Astrocyte of the cerebellum (primary cell): ENCODE measurements at regions not wholly inside any gene's neighbourhood (a gene's known extent, or its start where the extent isn't known, plus 50 kb on each side); places are given as distances from the start of the nearest gene placed in this dataset.

Source experiments
- DNase-seq: peaks from one replicate; pipeline ENCODE4 v3.0.0-alpha.2; 2011; ENCODE audit warnings: low read depth
- H3K4me3 ChIP-seq: 2 replicates; pipeline ENCODE4 v1.5.1; 2011; ENCODE audit warnings: mild to moderate bottlenecking, low read depth, low read length, moderate library complexity
- CTCF ChIP-seq: IDR thresholded peaks from 2 replicates; pipeline ENCODE4 v1.5.1; 2012; ENCODE audit warnings: low read length, low read depth, moderate library complexity, mild to moderate bottlenecking; ENCODE audit errors: missing control alignments
- in situ Hi-C: cut with HindIII; loops from 2 replicates; pipeline ENCODE4 v1.10.0; 2017; ENCODE audit warnings: low sequenced_read_pairs

- no peak for TF ChIP-seq CTCF
- in situ Hi-C loops: no loop called here
- no peak for DNase-seq
- H3K4me3 ChIP-seq: no peak overlapping the region
Observed at GRCh38 chr14:101048766-101049165, 145.2 kb upstream of the RTL1 start.

- in situ Hi-C loops: no loop called here
- no peak for DNase-seq
- no peak overlapping the region for H3K4me3 ChIP-seq
- no peak for TF ChIP-seq CTCF
Observed at GRCh38 chr14:101049511-101049910, 146.0 kb upstream of the RTL1 start.

GRCh38 chr14:101049942-101050341 lies 146.4 kb upstream of the RTL1 start:
- no peak overlapping the region for H3K4me3 ChIP-seq
- TF ChIP-seq CTCF: no peak
- DNase-seq: no peak
- in situ Hi-C loops: no loop called here

- H3K4me3 ChIP-seq: no peak overlapping the region
- no peak for TF ChIP-seq CTCF
- DNase-seq: no peak
- in situ Hi-C loops: no loop called here
Observed at GRCh38 chr14:101050901-101051490, 147.5 kb upstream of the RTL1 start.

GRCh38 chr14:101054671-101055070 lies 151.1 kb upstream of the RTL1 start:
- H3K4me3 ChIP-seq: no peak overlapping the region
- TF ChIP-seq CTCF: no peak
- in situ Hi-C loops: no loop called here
- DNase-seq: no peak

- in situ Hi-C loops: no loop called here
- H3K4me3 ChIP-seq: no peak overlapping the region
- DNase-seq: no peak
- TF ChIP-seq CTCF: no peak
Observed at GRCh38 chr14:101055106-101055662, 151.7 kb upstream of the RTL1 start.
